T-helper 2 cell (primary cell): ENCODE measurements at regions not wholly inside any gene's neighbourhood (a gene's known extent, or its start where the extent isn't known, plus 50 kb on each side); places are given as distances from the start of the nearest gene placed in this dataset.
"Not testable (repeated sequence)": the region's sequence is repeated elsewhere in the genome, so short reads cannot be mapped to it uniquely, and the experiment has no call there.

ENCODE experiments used
- DNase-seq, 5 experiments: peaks; one replicate each; pipeline versions ENCODE4 v3.0.0 to v3.0.0-alpha.2; 2012 to 2022

DNA sequence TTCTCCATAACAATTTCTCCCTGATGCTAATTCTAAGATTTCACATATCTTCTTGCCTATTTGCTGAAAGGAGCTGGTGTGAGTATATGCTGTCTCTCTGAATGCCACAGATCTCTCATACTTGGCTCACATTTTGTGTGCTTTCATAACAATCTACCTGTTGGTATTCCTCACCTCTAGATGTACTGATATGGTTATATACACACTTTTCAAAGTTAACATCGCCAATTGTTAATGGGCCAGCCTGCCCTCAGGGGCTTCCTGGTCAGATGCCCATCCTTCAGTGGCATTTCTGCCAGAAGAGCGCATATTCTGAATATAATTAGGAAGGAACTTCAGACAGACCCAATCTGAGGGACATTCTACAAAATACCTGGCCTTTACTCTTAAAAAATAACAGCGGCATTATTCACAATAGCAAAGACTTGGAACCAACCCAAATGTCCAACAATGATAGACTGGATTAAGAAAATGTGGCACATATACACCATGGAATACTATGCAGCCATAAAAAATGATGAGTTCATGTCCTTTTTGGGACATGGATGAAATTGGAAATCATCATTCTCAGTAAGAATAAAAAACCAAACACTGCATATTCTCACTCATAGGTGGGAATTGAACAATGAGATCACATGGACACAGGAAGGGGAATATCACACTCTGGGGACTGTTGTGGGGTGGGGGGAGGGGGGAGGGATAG is 123.9 kb upstream of the FAT1 start:
- not testable (repeated sequence) for DNase-seq

DNA sequence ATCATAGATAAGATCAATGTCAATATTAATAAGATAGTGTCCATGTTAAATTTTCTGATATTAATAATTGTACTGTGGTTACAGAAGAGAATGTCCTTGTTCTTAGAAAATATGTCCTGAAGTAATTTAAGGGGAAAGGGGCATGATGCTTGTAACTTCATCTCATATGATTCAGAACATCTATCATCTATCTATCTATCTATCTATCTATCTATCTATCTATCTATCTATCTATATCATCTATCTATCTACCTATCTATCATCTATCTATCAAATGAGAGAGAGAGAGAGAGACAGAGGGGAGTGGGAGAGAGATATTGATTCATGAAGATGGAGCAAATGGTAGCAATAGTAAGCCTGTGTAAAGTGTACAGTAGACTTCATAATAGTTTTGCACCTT is 124.8 kb upstream of the FAT1 start:
- no peak for DNase-seq

DNA sequence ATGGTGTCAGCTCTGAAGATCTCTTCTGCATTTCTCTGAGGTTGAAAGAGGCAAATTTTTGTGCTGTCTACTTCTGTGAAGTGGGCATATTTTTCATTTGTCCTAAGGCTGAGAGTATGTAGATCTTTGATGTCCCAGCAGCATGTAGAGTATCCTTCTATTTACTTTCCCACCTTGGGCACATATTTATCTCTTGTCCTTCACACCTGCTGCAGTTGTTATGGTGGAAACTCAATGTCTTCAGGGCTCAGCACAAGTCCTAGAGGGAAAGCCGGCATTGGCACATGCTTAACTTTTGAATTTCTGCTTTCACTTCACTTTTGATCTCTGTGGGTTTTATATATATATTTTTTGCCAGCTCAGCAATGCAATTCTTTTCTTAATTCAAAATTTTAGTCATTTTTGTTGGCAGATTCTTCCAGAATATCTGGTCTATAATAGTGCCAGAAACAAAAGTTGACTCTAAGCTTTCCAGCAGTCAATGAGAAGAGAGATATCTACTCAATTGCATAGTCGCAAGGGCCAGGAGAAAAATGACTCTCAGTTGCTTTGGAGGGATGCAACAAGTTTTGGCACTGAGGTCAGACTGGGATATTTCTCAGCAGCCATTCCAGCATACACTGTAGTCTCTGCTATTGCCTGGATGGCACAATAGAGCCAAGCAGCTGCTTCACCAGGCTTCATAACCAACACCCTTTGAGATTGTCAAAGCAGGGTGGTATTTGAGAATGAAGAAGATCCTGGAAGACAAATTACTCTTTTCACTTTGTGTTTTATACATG is 127.8 kb upstream of the FAT1 start:
- no peak for DNase-seq

- no peak for DNase-seq
Measured at GRCh38 chr4:186852073-186852420, 128.4 kb upstream of the FAT1 start.

DNA sequence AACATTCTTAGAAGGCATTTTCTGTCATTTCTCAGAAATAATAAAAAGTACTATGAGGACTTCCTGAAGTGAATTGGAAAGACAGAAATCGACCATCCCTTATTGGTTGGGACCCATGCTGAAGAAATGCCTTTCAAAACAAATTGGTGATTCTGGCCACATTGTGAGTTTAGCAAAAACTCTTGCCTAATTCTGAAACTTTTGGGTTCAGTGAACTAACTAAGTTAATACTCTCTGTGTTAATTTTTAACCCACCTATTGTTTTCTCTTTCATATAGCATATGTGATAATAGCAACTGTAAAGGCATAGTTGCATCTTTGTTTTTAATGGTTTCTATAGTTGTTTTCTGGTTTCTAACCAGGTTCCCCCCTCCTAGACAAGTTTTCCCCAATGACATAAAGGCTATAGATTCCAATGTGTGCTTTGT is 129.3 kb upstream of the FAT1 start:
- peak in 1 of 5 experiments; percentile 7 for DNase-seq

DNA sequence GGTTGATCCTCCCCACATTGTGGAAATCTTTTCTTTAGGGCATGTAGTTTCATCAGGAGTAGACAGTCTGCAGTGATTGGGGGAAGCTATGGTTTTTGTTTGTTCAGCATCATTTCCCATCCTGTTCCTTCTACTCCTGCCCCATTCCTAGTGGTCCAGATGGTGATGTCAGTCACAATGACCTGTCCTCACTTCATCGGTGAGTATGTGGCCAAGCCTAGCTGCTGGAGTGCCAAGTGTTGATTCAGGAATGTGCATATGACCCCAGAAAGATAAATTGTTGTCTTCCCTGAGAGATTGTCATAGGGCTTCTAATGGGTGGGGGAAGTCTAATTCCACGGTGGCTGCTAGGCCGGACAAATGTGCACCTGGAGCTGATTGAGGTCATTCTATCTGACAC is 130.6 kb upstream of the FAT1 start:
- no peak for DNase-seq

DNA sequence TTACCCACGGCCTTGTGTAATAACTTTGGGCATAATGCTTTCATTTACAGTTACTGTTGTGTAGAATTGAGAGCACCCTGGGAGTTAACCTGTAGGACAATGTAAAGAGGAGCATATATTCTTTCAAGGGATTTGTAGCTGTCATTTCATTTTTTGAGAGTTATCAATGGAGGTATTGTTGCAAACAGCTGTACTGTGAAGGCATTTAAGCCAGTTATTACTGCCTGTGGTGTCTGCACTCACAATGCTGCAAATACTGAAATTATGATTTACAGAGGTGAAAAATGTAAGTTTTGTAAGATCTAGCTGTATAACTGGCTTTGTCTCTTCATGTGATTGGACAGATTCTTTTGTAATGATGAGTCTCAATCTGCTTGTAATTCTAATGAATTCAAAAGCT is 131.5 kb upstream of the FAT1 start:
- no peak for DNase-seq

GRCh38 chr4:186857793-186858192 is 134.1 kb upstream of the FAT1 start:
- no peak for DNase-seq

GRCh38 chr4:186858355-186858754 is 134.7 kb upstream of the FAT1 start:
- DNase-seq, result no peak

DNA sequence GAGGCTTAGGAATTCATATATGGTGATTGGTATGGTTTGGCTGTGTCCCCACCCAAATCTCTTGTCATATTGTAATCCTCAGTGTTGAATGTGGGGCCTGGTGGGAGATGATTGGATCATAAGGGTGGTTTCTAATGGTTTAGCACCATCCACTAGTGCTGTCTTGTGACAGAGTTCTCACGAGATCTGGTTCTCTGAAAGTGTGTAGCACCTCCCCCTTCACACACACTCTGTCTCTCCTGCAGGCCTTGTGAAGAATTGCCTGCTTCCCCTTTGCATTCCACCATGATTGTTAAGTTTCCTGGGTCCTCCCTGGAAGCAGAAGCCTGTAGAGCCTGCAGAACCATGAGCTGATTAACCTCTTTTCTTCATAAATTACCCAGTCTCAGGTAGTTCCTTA is 135.8 kb upstream of the FAT1 start:
- no peak for DNase-seq

DNA sequence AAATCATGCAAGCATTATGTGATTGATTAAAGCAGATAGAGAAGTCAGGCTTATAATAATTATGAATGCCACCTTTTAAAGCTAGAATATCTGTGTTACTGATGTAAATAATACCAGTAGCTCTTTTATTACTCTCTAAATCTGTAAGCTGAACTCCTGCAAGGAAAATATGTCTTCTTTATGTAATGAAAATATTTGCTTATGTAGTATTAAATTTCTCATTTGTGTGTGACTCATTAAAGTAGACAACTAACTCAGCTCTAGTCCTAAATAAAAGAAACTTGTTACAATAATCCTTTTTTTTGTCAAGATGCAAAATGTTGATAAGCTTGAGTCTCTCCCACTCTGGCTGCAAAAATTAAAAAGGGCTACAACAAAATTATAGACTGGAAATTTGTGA is 137.7 kb upstream of the FAT1 start:
- no peak for DNase-seq

GRCh38 chr4:186871856-186872255 is 148.2 kb upstream of the FAT1 start:
- no peak for DNase-seq

DNA sequence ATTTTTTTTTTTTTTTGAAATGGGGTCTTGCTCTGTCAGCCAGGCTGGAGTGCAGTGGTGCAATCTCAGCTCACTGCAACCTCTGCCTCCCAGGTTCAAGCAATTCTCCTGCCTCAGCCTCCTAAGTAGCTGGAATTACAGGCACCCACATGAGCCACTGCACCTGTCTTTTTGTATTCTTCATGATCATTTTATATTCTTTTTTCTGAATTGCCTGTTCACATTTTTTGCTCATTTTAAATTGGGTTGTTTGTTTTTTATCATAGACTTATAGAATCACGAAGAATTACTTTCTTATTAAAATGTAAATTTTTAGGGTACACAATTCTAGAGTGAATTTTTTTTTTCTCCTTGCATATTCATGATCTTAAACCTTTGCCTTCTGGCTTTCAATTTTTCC is 149.4 kb upstream of the FAT1 start:
- not testable (repeated sequence) for DNase-seq

DNA sequence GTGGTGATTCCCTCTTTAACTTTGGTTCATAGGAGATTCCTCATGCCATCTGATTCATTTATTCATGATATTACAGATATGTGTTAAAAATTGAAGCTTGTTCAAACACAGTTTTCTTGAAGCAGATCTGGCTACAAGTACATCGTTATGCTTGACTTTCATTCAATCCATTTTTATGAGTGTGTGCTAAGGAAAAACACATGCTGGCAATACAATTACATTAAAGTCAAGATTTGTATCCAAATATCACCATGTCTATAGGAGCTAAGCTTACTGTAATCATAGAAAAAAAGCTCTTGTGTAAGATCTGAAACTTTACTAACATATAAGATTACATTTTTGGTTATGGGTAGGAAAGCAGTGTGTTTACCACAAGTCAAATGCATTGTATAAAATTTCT is 151.8 kb upstream of the FAT1 start:
- no peak for DNase-seq

- DNase-seq, result no peak
Measured at GRCh38 chr4:186876961-186877626, 153.4 kb upstream of the FAT1 start.

DNA sequence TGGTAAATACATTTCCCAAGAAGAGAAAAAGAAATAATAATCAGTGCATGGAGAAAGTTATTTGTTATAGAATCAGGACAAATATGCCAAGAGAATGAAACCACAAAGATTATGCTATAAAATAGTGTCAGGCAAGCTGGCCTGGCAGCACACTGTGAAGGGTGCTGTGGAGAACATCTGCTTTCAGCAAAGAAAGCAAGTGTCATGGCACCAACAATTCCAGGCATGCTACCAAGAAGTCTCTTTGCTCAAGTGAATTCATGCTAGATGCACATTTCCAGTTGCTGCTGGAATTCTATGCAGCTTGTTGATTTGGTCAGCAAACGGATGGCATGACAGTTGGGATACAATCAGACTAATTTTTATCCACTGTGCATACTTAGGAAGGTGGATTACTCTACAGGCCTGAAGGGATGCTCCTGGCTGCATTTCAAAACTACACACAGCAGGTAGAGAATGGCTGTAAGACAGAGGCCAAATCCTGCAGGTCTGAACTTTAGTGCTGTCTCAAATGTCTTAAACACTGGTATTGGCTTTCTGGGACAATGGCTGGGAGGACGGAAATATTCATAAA is 154.6 kb upstream of the FAT1 start:
- no peak for DNase-seq

DNA sequence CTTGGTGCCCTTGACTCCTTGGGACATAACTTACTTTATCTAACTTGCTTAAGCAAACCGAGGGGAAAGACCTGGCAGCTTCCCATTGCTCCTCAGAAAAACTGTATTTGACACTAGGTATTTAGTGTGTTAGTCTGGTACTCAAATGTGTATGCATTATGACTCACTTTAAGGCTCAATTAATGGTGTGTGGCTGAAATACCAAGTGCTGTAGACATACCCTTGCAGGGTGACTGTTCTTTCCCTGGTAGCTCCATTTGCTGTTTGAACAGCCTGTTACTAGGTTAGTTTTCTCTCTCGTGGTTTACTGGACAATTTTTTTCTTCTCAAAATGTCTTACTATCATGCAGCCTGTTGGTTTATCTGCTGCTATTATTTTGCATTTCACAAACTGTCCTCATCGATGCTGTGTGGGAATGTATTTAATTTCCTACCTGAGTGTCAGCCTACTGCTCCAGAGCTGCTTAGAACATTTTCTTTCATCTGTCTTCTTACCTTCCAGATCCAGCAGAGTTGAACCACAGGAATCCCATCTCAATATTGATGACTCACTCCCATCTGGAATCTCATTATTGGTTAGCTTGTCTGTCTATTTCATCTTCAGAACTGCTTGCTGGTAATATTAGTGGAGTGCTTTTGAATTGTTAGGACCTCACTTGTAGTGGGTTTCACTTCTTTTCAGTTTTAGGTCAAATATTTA is 158.0 kb upstream of the FAT1 start:
- no peak for DNase-seq

DNA sequence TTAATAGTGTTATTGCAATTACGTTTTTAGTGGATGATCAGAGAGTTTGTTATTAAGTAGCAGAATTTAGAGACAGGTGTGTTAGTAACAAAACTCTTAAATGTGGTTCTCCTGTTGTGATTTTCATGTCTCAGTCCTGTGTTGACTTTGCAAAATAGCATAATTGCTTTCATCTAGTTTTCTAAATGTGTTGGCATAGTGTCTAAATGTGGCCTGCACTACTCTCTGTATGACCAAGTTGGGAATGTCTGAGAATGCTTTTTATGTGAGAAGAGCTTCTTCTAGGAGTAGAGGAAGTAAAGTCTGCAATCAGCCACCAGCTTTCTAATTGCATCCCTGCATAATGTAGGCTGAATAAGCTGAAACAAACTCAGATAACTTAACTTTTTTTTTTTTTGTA is 158.6 kb upstream of the FAT1 start:
- DNase-seq, result no peak

DNA sequence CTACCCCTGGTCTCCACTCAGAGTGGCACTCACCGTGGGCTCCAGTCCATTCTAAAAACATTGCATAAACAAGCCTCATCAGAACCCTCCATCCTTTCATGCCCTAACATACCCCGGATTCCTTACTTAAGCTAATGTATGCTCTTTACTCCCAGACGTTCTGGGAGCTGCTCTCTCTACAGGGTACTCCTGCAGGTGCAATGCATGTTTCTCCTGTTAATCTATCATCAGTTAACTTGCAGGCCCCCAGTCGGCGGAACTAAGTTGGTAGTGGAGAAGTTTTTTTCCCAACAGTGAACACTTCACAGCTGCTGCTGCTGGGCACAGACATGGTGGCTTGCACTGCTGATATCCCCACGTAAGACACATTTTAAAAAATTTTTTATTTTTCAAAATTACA is 161.6 kb upstream of the FAT1 start:
- DNase-seq, result no peak

GRCh38 chr4:186886759-186887158 is 163.1 kb upstream of the FAT1 start:
- DNase-seq, result no peak

DNA sequence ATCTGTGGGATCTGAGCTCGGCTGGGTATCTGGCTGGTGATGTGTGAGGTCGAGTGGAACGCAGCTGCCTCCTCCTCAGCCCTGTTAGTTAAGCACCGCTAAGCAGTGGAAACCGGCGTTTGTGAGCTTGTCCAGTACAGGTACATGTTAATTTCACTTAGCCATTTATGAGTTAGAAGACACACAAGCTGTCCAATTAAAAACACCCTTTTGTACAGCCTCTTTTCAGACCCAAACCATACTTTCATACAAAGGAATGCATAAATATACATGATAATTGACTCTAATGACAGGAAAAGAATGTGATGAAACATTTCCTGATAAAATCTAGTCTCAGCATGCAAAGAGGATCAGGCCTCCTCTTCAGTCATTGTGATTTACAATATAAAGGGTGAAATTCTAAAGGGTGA is 163.6 kb upstream of the FAT1 start:
- no peak for DNase-seq

DNA sequence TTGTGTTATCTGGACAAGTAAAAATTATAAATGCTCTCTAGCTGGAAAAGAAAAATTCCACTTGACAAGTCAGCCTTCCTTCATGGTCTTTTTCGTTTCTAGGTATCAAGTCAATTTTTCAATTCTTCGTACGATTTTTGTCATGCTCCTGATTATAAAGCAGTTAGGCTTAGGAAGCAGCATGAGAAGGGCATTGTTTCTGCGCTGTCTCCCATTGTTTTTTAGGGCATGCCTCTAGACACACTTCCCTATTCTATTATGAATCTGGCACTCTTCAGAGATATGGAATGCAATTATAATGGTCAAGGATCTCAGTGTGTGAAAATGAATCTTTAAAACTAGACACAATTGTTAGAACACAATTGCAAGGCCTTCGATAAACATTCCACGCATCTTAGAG is 164.1 kb upstream of the FAT1 start:
- no peak for DNase-seq
